Stomach (tissue), 8 donors: ENCODE measurements at regions not wholly inside any gene's neighbourhood (a gene's known extent, or its start where the extent isn't known, plus 50 kb on each side); places are given as distances from the start of the nearest gene placed in this dataset.

Source experiments
- DNase-seq, 2 donors: peaks; one replicate each; pipeline versions ENCODE4 v3.0.0 to v3.0.0-alpha.2; 2013 to 2019
- H3K27ac ChIP-seq, 5 donors: fragments of 200-600 bp in 4 of 5; sonication (generic) in 4 of 5; one replicate each; pipeline ENCODE4 v1.5.1; 2013 to 2019; ENCODE audit warnings: mild to moderate bottlenecking in 1 of 5, moderate library complexity in 1 of 5
- H3K27me3 ChIP-seq, 3 donors: fragments of 200-600 bp; sonication (generic); one replicate each; pipeline ENCODE4 v1.5.1; 2017 to 2019; ENCODE audit warnings: mixed run types in 1 of 3
- H3K36me3 ChIP-seq, 4 donors: fragments of 200-600 bp; sonication (generic); 1 replicate in 3 of 4; 2 replicates in 1 of 4; pipeline ENCODE4 v1.5.1; 2016 to 2019
- H3K4me1 ChIP-seq, 4 donors: fragments of 200-600 bp; sonication (generic); one replicate each; pipeline ENCODE4 v1.5.1; 2016 to 2019
- H3K4me3 ChIP-seq, 4 donors: fragments of 200-600 bp; sonication (generic) in 3 of 4; one replicate each; pipeline ENCODE4 v1.5.1; 2016 to 2019; ENCODE audit warnings: mild to moderate bottlenecking in 1 of 4
- H3K9me3 ChIP-seq, 4 donors: fragments of 200-600 bp; sonication (generic); one replicate each; pipeline ENCODE4 v1.5.1; 2016 to 2019
- EP300 ChIP-seq: sonication (generic); formaldehyde crosslinking; IDR thresholded peaks from one replicate; pipeline ENCODE4 v1.6.1; 2017; ENCODE audit warnings: antibody characterized with exemption
- POLR2A ChIP-seq, 4 donors: fragments of 450-650 bp; IDR thresholded peaks; one replicate each; pipeline ENCODE4 v1.6.1; 2016; ENCODE audit warnings: antibody characterized with exemption in 4 of 4, control low read depth in 2 of 4, mild to moderate bottlenecking in 1 of 4, moderate library complexity in 1 of 4
- POLR2AphosphoS5 ChIP-seq, 3 donors: sonication (generic); formaldehyde crosslinking; IDR thresholded peaks; one replicate each; pipeline ENCODE4 v1.6.1; 2016; ENCODE audit warnings: antibody characterized with exemption in 3 of 3
- WGBS, 5 donors: extraction: QIAGEN DNeasy Blood & Tissue Kit in 3 of 5; methylation state at CpG; one replicate each; pipeline versions ENCODE4 v1.1.5 to v1.1.7; 2013 to 2018; 5-methylcytosine and 5-hydroxymethylcytosine counted together
- intact Hi-C: fragments of 100-400 bp; cut with DNase I; formaldehyde crosslinking; loops from one replicate; pipeline ENCODE4 v1.15.1; 2023; ENCODE audit warnings: low total_unique reads
- TF ChIP-seq, protein P1 (sequence below), 7 experiments: fragments of 450-650 bp in 4 of 7; fragments of 200-600 bp in 3 of 7; sonication (generic) in 3 of 7; IDR thresholded peaks; one replicate each; pipeline ENCODE4 v1.5.1; 2016 to 2019; ENCODE audit warnings: antibody characterized with exemption in 7 of 7, control low read depth in 2 of 7, mild to moderate bottlenecking in 1 of 7
- donor health status: healthy with polysubstance abuse.
- donor health status: Bipolar disorder and iron deficiency.
- donor health status: healthy.

GRCh38 chr13:75995966-75996365, 359.8 kb downstream of the LMO7 start:
- TF ChIP-seq POLR2AphosphoS5 (IDR thresholded peaks at IDR 0.05) (no peak), POLR2A (IDR thresholded peaks at IDR 0.05) (no peak), EP300 (no peak)
- TF ChIP-seq, protein P1, sequence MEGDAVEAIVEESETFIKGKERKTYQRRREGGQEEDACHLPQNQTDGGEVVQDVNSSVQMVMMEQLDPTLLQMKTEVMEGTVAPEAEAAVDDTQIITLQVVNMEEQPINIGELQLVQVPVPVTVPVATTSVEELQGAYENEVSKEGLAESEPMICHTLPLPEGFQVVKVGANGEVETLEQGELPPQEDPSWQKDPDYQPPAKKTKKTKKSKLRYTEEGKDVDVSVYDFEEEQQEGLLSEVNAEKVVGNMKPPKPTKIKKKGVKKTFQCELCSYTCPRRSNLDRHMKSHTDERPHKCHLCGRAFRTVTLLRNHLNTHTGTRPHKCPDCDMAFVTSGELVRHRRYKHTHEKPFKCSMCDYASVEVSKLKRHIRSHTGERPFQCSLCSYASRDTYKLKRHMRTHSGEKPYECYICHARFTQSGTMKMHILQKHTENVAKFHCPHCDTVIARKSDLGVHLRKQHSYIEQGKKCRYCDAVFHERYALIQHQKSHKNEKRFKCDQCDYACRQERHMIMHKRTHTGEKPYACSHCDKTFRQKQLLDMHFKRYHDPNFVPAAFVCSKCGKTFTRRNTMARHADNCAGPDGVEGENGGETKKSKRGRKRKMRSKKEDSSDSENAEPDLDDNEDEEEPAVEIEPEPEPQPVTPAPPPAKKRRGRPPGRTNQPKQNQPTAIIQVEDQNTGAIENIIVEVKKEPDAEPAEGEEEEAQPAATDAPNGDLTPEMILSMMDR (IDR thresholded peaks at IDR 0.05): no peak

GRCh38 chr13:75993823-75994222, 357.7 kb downstream of the LMO7 start:
- peaks cover 0 to 5% (median 0%) of the 10 kb centered on the region in 4 donors for H3K9me3 ChIP-seq
- TF ChIP-seq, protein P1 (IDR thresholded peaks at IDR 0.05): no peak
- TF ChIP-seq EP300 (no peak), POLR2A (IDR thresholded peaks at IDR 0.05) (no peak), POLR2AphosphoS5 (IDR thresholded peaks at IDR 0.05) (no peak)
- DNase-seq: no peak
- no peaks in the 10 kb centered on the region for H3K4me1 ChIP-seq
- 89 to 94% (median 93%) methylated on average over 8 of the region's 8 CpGs for WGBS, 5 donors
- no peaks in the 10 kb centered on the region for H3K36me3 ChIP-seq
- H3K27me3 ChIP-seq: no peaks in the 10 kb centered on the region
- H3K4me3 ChIP-seq: no peak overlapping the region
- H3K27ac ChIP-seq: no peak overlapping the region
- intact Hi-C loops: no loop called here

More at GRCh38 chr13:75995966-75996365, 359.8 kb downstream of the LMO7 start:
- H3K27me3 ChIP-seq: no peaks in the 10 kb centered on the region
- H3K9me3 ChIP-seq: peaks cover 0 to 5% (median 0%) of the 10 kb centered on the region in 4 donors
- no peak overlapping the region for H3K27ac ChIP-seq
- no peak for DNase-seq
- H3K4me3 ChIP-seq: no peak overlapping the region
- H3K4me1 ChIP-seq: peaks cover 0 to 5% (median 0%) of the 10 kb centered on the region in 4 donors
- intact Hi-C loops: no loop called here
- WGBS, 5 donors: 92 to 99% (median 98%) methylated on average over 2 of the region's 2 CpGs
- no peaks in the 10 kb centered on the region for H3K36me3 ChIP-seq

- no peaks in the 10 kb centered on the region for H3K27me3 ChIP-seq
- no peak overlapping the region for H3K4me3 ChIP-seq
- no peaks in the 10 kb centered on the region for H3K36me3 ChIP-seq
- DNase-seq: no peak
- WGBS, 5 donors: 61 to 77% (median 65%) methylated on average over 3 of the region's 3 CpGs
- intact Hi-C loops: no loop called here
- TF ChIP-seq POLR2AphosphoS5 (IDR thresholded peaks at IDR 0.05) (no peak), POLR2A (IDR thresholded peaks at IDR 0.05) (no peak), EP300 (no peak)
- TF ChIP-seq, protein P1 (IDR thresholded peaks at IDR 0.05): no peak
- no peak overlapping the region for H3K27ac ChIP-seq
- H3K9me3 ChIP-seq: peaks cover 0 to 5% (median 0%) of the 10 kb centered on the region in 4 donors
- no peaks in the 10 kb centered on the region for H3K4me1 ChIP-seq
These were observed 357.1 kb downstream of the LMO7 start for GRCh38 chr13:75993241-75993640.

- intact Hi-C loops: no loop called here
- no peaks in the 10 kb centered on the region for H3K9me3 ChIP-seq
- TF ChIP-seq POLR2A (IDR thresholded peaks at IDR 0.05) (no peak), POLR2AphosphoS5 (IDR thresholded peaks at IDR 0.05) (no peak), EP300 (no peak)
- TF ChIP-seq, protein P1 (IDR thresholded peaks at IDR 0.05): no peak
- no peaks in the 10 kb centered on the region for H3K27me3 ChIP-seq
- no peaks in the 10 kb centered on the region for H3K4me1 ChIP-seq
- WGBS, 5 donors: 71 to 86% (median 85%) methylated on average over 1 of the region's 1 CpG
- no peak overlapping the region for H3K27ac ChIP-seq
- no peaks in the 10 kb centered on the region for H3K36me3 ChIP-seq
- H3K4me3 ChIP-seq: no peak overlapping the region
- no peak for DNase-seq
These were observed 350.7 kb downstream of the LMO7 start for GRCh38 chr13:75986818-75987217.
